Activated B cell treated with CpG ODN at 0.5 μM for 24 hours (primary cell): ENCODE measurements at regions not wholly inside any gene's neighbourhood (a gene's known extent, or its start where the extent isn't known, plus 50 kb on each side); places are given as distances from the start of the nearest gene placed in this dataset.

Source experiments
- ATAC-seq: fragments of 200-7000 bp; cut with Tn5 transposase; one replicate; pipeline ENCODE4 v1.10.0; 2021; ENCODE audit warnings: low read depth, mild to moderate bottlenecking, moderate library complexity
- CTCF ChIA-PET: fragments of 350-600 bp; sonication (Branson Sonifier 250); formaldehyde crosslinking; loops from one replicate; lab custom pipeline; 2021; ENCODE audit warnings: antibody characterized with exemption; lab: Charles Lee
- POLR2A ChIA-PET: fragments of 350-600 bp; sonication (Branson Sonifier 250); formaldehyde crosslinking; loops from one replicate; lab custom pipeline; 2021; ENCODE audit warnings: antibody characterized with exemption; lab: Charles Lee
- DNase-seq: peaks from one replicate; pipeline ENCODE4 v3.0.0; 2022
- H3K27ac Mint-ChIP-seq: one replicate; pipeline ENCODE4 v1.8.0; 2020; ENCODE audit warnings: mixed read lengths
- H3K27me3 Mint-ChIP-seq: one replicate; pipeline ENCODE4 v1.8.0; 2021; ENCODE audit warnings: mixed read lengths
- H3K36me3 Mint-ChIP-seq: one replicate; pipeline ENCODE4 v1.8.0; 2021; ENCODE audit warnings: low read depth, mixed read lengths
- H3K4me1 Mint-ChIP-seq: one replicate; pipeline ENCODE4 v1.8.0; 2021; ENCODE audit warnings: mixed read lengths
- H3K4me3 Mint-ChIP-seq: one replicate; pipeline ENCODE4 v1.8.0; 2020; ENCODE audit warnings: mild to moderate bottlenecking, mixed read lengths
- H3K9me3 Mint-ChIP-seq: one replicate; pipeline ENCODE4 v1.8.0; 2020; ENCODE audit warnings: mixed read lengths
- CTCF ChIP-seq: fragments of 200-600 bp; IDR thresholded peaks from one replicate; pipeline ENCODE4 v1.8.0; 2022; ENCODE audit warnings: antibody characterized with exemption, mild to moderate bottlenecking
- intact Hi-C: fragments of 100-400 bp; cut with micrococcal nuclease; formaldehyde crosslinking; loops from one replicate; pipeline ENCODE4 v1.15.1; 2024

- CTCF ChIA-PET: no interaction called here
- Mint-ChIP-seq H3K4me3 (no peak overlapping the region), H3K9me3 (peaks cover 3% of the 10 kb centered on the region), H3K36me3 (no peaks in the 10 kb centered on the region), H3K4me1 (peaks cover 4% of the 10 kb centered on the region), H3K27me3 (no peaks in the 10 kb centered on the region), H3K27ac (no peak overlapping the region)
- intact Hi-C loops: loop anchor here (2.0 kb wide), 1 partner anchor 261 kb away; no protein-coding TSS in a partner anchor
- DNase-seq: no peak
- POLR2A ChIA-PET: no interaction called here
- TF ChIP-seq CTCF: no peak
- no peak for ATAC-seq
Observed at GRCh38 chr13:33489563-33489962, 204.0 kb upstream of the STARD13 start.

GRCh38 chr13:33490461-33491327 is 205.1 kb upstream of the STARD13 start:
- no peak overlapping the region for H3K27ac Mint-ChIP-seq
- no peaks in the 10 kb centered on the region for H3K27me3 Mint-ChIP-seq
- ChIA-PET CTCF (no interaction called here), POLR2A (no interaction called here)
- H3K4me1 Mint-ChIP-seq: peaks cover 11% of the 10 kb centered on the region
- H3K36me3 Mint-ChIP-seq: no peaks in the 10 kb centered on the region
- intact Hi-C loops: no loop called here
- no peaks in the 10 kb centered on the region for H3K9me3 Mint-ChIP-seq
- no peak for ATAC-seq
- no peak overlapping the region for H3K4me3 Mint-ChIP-seq
- DNase-seq: no peak
- TF ChIP-seq CTCF: no peak

- Mint-ChIP-seq H3K36me3 (no peaks in the 10 kb centered on the region), H3K27ac (no peak overlapping the region), H3K4me1 (peaks cover 11% of the 10 kb centered on the region), H3K4me3 (no peak overlapping the region), H3K9me3 (no peaks in the 10 kb centered on the region), H3K27me3 (no peaks in the 10 kb centered on the region)
- ChIA-PET POLR2A (no interaction called here), CTCF (no interaction called here)
- no peak for TF ChIP-seq CTCF
- intact Hi-C loops: no loop called here
- DNase-seq: no peak
- ATAC-seq: no peak
Observed at GRCh38 chr13:33493672-33494365, 208.3 kb upstream of the STARD13 start.

- CTCF ChIA-PET: no interaction called here
- DNase-seq (no peak), ATAC-seq (no peak)
- no peak for TF ChIP-seq CTCF
- Mint-ChIP-seq H3K4me3 (no peak overlapping the region), H3K9me3 (no peaks in the 10 kb centered on the region), H3K36me3 (no peaks in the 10 kb centered on the region), H3K27me3 (no peaks in the 10 kb centered on the region), H3K4me1 (peaks cover 11% of the 10 kb centered on the region), H3K27ac (no peak overlapping the region)
- POLR2A ChIA-PET: no interaction called here
- intact Hi-C loops: no loop called here
Observed at GRCh38 chr13:33494596-33495204, 209.1 kb upstream of the STARD13 start.

GRCh38 chr13:33496336-33496735 is 210.8 kb upstream of the STARD13 start:
- H3K27me3 Mint-ChIP-seq: no peaks in the 10 kb centered on the region
- no peaks in the 10 kb centered on the region for H3K9me3 Mint-ChIP-seq
- ChIA-PET CTCF (no interaction called here), POLR2A (no interaction called here)
- H3K4me1 Mint-ChIP-seq: peaks cover 11% of the 10 kb centered on the region
- ATAC-seq: no peak
- H3K36me3 Mint-ChIP-seq: no peaks in the 10 kb centered on the region
- H3K27ac Mint-ChIP-seq: no peak overlapping the region
- intact Hi-C loops: no loop called here
- TF ChIP-seq CTCF: no peak
- no peak for DNase-seq
- H3K4me3 Mint-ChIP-seq: no peak overlapping the region
